ENCODE measurements at regions not wholly inside any gene's neighbourhood (a gene's known extent, or its start where the extent isn't known, plus 50 kb on each side); places are given as distances from the start of the nearest gene placed in this dataset.

- Histone ChIP-seq H4K20me1 (replicated peaks; ENCODE audit: control insufficient read depth, extremely low read depth, insufficient read depth, low read length) (no peaks in the 10 kb centered on the region), H3K79me2 (ENCODE audit: control insufficient read depth, insufficient read depth, low read length) (no peaks in the 10 kb centered on the region), H3K4me2 (ENCODE audit: insufficient read depth, low read length) (no peak overlapping the region), H3K4me3 (replicated peaks in 1 of 3; ENCODE audit: insufficient read depth in 1 of 3, low read depth in 1 of 3, low read length in 3 of 3) (no peak overlapping the region), H3K9ac (replicated peaks; ENCODE audit: extremely low read depth, insufficient read depth, low read length) (no peak overlapping the region), H3K9me1 (replicated peaks; ENCODE audit: control insufficient read depth, extremely low read depth, insufficient read depth, low read length) (no peaks in the 10 kb centered on the region), H3K36me3 (ENCODE audit: control insufficient read depth in 2 of 2, extremely low read depth in 1 of 2, insufficient read depth in 2 of 2, low read length in 2 of 2) (no peaks in the 10 kb centered on the region), H3K9me3 (replicated peaks; ENCODE audit: control insufficient read depth, insufficient read depth, low read length) (no peaks in the 10 kb centered on the region), H3K4me1 (ENCODE audit: control insufficient read depth, extremely low read depth, insufficient read depth, low read length) (no peaks in the 10 kb centered on the region), H2AFZ (ENCODE audit: low read depth, low read length) (no peak overlapping the region), H3K27ac (ENCODE audit: insufficient read depth, low read depth, low read length) (no peak overlapping the region), H3K27me3 (ENCODE audit: control insufficient read depth in 2 of 2, insufficient read depth in 2 of 2, low read length in 2 of 2) (no peaks in the 10 kb centered on the region)
- POLR2A ChIA-PET, result no interaction called here
- intact Hi-C loops (cut with micrococcal nuclease), result no loop called here
- DNase-seq (ENCODE audit: low read depth, low spot score) (no peak), FAIRE-seq (no peak)
- dilution Hi-C loops (cut with MboI; ENCODE audit: extremely low pct_ligation_motif_present, low sequenced_read_pairs), result no loop called here
- CTCF ChIA-PET, result no interaction called here
- no TSS peak for BruUV-seq (replicated peaks)
- TF ChIP-seq, protein P1, sequence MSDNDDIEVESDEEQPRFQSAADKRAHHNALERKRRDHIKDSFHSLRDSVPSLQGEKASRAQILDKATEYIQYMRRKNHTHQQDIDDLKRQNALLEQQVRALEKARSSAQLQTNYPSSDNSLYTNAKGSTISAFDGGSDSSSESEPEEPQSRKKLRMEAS (IDR thresholded peaks at IDR 0.05; ENCODE audit: insufficient read depth, insufficient read length), result no peak
- TF ChIP-seq, protein P2, sequence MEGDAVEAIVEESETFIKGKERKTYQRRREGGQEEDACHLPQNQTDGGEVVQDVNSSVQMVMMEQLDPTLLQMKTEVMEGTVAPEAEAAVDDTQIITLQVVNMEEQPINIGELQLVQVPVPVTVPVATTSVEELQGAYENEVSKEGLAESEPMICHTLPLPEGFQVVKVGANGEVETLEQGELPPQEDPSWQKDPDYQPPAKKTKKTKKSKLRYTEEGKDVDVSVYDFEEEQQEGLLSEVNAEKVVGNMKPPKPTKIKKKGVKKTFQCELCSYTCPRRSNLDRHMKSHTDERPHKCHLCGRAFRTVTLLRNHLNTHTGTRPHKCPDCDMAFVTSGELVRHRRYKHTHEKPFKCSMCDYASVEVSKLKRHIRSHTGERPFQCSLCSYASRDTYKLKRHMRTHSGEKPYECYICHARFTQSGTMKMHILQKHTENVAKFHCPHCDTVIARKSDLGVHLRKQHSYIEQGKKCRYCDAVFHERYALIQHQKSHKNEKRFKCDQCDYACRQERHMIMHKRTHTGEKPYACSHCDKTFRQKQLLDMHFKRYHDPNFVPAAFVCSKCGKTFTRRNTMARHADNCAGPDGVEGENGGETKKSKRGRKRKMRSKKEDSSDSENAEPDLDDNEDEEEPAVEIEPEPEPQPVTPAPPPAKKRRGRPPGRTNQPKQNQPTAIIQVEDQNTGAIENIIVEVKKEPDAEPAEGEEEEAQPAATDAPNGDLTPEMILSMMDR (IDR thresholded peaks at IDR 0.05; ENCODE audit: extremely low read depth in 1 of 2, insufficient read depth in 1 of 2, low read depth in 1 of 2, low read length in 2 of 2), result no peak
- TF ChIP-seq POLR2A (IDR thresholded peaks at IDR 0.05; ENCODE audit: low read depth, low read length) (no peak), POLR2AphosphoS5 (IDR thresholded peaks at IDR 0.05; ENCODE audit: insufficient read depth, low read depth, low read length) (no peak), FOS (IDR thresholded peaks at IDR 0.05; ENCODE audit: borderline replicate concordance, insufficient read depth, low read length) (no peak), EZH2 (IDR thresholded peaks at IDR 0.05; ENCODE audit: borderline replicate concordance, low read depth, low read length, severe bottlenecking) (no peak), GATA2 (IDR thresholded peaks at IDR 0.05; ENCODE audit: insufficient read depth, insufficient read length, low read depth, low read length) (no peak), JUN (IDR thresholded peaks at IDR 0.05; ENCODE audit: borderline replicate concordance, insufficient read depth, insufficient read length, low read depth) (no peak), MYC (IDR thresholded peaks at IDR 0.05; ENCODE audit: low read depth, low read length) (no peak)
Observed at GRCh38 chr4:66522244-66522643, 852.0 kb upstream of the EPHA5 start.

All from endothelial cell of umbilical vein (primary cell).